ENCODE measurements at regions not wholly inside any gene's neighbourhood (a gene's known extent, or its start where the extent isn't known, plus 50 kb on each side); places are given as distances from the start of the nearest gene placed in this dataset.

DNA sequence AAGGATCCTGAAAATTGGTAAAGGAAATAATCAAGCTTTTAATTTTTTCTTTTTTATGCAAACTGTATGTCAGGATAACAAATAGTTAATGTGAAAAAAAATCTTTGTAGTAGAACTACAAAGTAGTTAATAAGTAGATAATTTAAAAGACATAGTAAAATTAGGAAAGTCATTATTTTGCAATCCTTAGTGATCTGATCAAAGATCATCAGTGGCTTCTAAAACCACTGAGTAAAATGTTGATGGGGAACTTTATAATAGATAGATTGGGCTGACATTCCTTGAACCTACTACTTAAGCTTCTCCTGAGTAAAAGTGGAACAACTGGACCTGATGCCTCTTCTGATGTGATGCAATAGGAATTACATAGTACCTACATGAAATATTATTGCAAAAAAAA is 119.0 kb upstream of the TMTC2 start:
- H3K23ac ChIP-seq (ENCODE audit: low read length in 2 of 2): no peak overlapping the region
- no peaks in the 10 kb centered on the region for H3K9me3 ChIP-seq (ENCODE audit: control insufficient read depth, low read length)
- H3K9ac ChIP-seq (ENCODE audit: low read length): no peak overlapping the region
- H3K18ac ChIP-seq (ENCODE audit: low read depth in 1 of 2, low read length in 2 of 2): no peak overlapping the region
- no peak overlapping the region for H3K4me3 ChIP-seq (ENCODE audit: insufficient read depth in 1 of 2, low read depth in 1 of 2, low read length in 2 of 2)
- no peak overlapping the region for H2AK5ac ChIP-seq (ENCODE audit: low read length, severe bottlenecking)
- no peaks in the 10 kb centered on the region for H3K27me3 ChIP-seq (ENCODE audit: control insufficient read depth in 1 of 2, insufficient read depth in 1 of 2, low read length in 2 of 2)
- no peak overlapping the region for H3K14ac ChIP-seq (ENCODE audit: low read length in 2 of 2)
- no peaks in the 10 kb centered on the region for H3K4me1 ChIP-seq (ENCODE audit: control insufficient read depth, insufficient read depth, low read depth, low read length)
- no peaks in the 10 kb centered on the region for H3K36me3 ChIP-seq (ENCODE audit: control insufficient read depth in 1 of 2, insufficient read depth in 2 of 2, low read depth in 1 of 2, low read length in 2 of 2)
- no peaks in the 10 kb centered on the region for H3K79me1 ChIP-seq (replicated peaks; ENCODE audit: low read length, poor library complexity, severe bottlenecking)
- H3K4ac ChIP-seq (ENCODE audit: low read depth in 1 of 2, low read length in 2 of 2): no peak overlapping the region
- no peak overlapping the region for H3K27ac ChIP-seq (ENCODE audit: low read length, poor library complexity, severe bottlenecking)
- no peak overlapping the region for H4K8ac ChIP-seq (ENCODE audit: low read length)
- H4K91ac ChIP-seq (ENCODE audit: low read length): no peak overlapping the region
- DNase-seq: no peak
- no peak overlapping the region for H2BK12ac ChIP-seq (ENCODE audit: low read length in 2 of 2)
- H3K4me2 ChIP-seq (ENCODE audit: low read length, poor library complexity, severe bottlenecking): no peak overlapping the region
- H2BK120ac ChIP-seq (ENCODE audit: low read depth, low read length): no peak overlapping the region
- H2AFZ ChIP-seq (ENCODE audit: low read depth, low read length): no peak overlapping the region
- no peak overlapping the region for H2BK15ac ChIP-seq (ENCODE audit: low read depth, poor library complexity, severe bottlenecking)
- no peak overlapping the region for H2BK5ac ChIP-seq (ENCODE audit: low read depth, low read length, poor library complexity, severe bottlenecking)

DNA sequence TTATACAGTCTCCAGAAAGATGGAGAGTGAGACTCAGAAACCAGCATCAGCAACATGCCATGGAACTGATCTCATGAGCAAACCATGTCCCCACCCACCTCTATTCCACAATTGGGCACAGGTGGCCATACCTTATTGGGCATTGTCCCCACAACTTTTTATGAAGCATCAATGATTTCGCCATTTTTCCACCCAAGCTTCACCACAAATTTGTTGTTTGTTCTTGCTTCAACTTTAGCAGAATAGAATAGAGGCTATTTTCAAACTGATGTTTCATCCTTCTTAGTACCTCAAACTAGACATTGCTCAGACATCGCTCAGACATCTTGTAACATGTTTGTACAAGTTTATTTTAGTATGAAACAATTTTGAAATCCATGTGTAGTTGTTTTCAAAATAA is 112.5 kb upstream of the TMTC2 start:
- Histone ChIP-seq H3K27me3 (ENCODE audit: control insufficient read depth in 1 of 2, insufficient read depth in 1 of 2, low read length in 2 of 2) (no peaks in the 10 kb centered on the region), H3K27ac (ENCODE audit: low read length, poor library complexity, severe bottlenecking) (no peak overlapping the region), H2BK12ac (ENCODE audit: low read length in 2 of 2) (no peak overlapping the region), H4K91ac (ENCODE audit: low read length) (no peak overlapping the region), H2AK5ac (ENCODE audit: low read length, severe bottlenecking) (no peak overlapping the region), H3K23ac (ENCODE audit: low read length in 2 of 2) (no peak overlapping the region), H3K18ac (ENCODE audit: low read depth in 1 of 2, low read length in 2 of 2) (no peak overlapping the region), H3K36me3 (ENCODE audit: control insufficient read depth in 1 of 2, insufficient read depth in 2 of 2, low read depth in 1 of 2, low read length in 2 of 2) (no peaks in the 10 kb centered on the region), H3K4ac (ENCODE audit: low read depth in 1 of 2, low read length in 2 of 2) (no peak overlapping the region), H2AFZ (ENCODE audit: low read depth, low read length) (no peak overlapping the region), H2BK15ac (ENCODE audit: low read depth, poor library complexity, severe bottlenecking) (no peak overlapping the region), H3K4me3 (ENCODE audit: insufficient read depth in 1 of 2, low read depth in 1 of 2, low read length in 2 of 2) (no peak overlapping the region), H3K9me3 (ENCODE audit: control insufficient read depth, low read length) (peaks cover 2% of the 10 kb centered on the region), H2BK5ac (ENCODE audit: low read depth, low read length, poor library complexity, severe bottlenecking) (no peak overlapping the region), H3K79me1 (replicated peaks; ENCODE audit: low read length, poor library complexity, severe bottlenecking) (no peaks in the 10 kb centered on the region), H3K4me2 (ENCODE audit: low read length, poor library complexity, severe bottlenecking) (no peak overlapping the region), H3K4me1 (ENCODE audit: control insufficient read depth, insufficient read depth, low read depth, low read length) (no peaks in the 10 kb centered on the region), H4K8ac (ENCODE audit: low read length) (no peak overlapping the region), H3K9ac (ENCODE audit: low read length) (no peak overlapping the region), H3K14ac (ENCODE audit: low read length in 2 of 2) (no peak overlapping the region), H2BK120ac (ENCODE audit: low read depth, low read length) (no peak overlapping the region)
- 50% methylated on average over 1 of the region's 2 CpGs for WGBS
- no peak for DNase-seq

DNA sequence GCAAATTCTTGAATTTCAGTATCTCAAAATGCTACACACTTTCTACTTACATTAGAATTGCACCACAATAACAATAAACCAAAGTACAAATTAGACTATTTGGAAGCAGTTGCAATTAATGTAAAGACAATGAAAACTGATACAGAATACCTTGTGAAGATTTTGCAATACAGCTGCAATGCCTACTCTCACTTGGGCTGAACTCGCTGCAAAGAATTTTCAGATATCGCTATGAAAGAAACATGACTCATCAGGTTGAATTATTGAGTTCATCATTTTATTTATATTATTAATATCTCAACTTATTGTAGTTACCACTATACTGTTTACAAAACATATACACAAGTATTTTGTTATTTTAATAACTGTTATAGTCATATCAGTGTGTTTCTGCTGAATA is 108.0 kb upstream of the TMTC2 start:
- H3K4me2 ChIP-seq (ENCODE audit: low read length, poor library complexity, severe bottlenecking): no peak overlapping the region
- no peak overlapping the region for H3K4ac ChIP-seq (ENCODE audit: low read depth in 1 of 2, low read length in 2 of 2)
- H3K27ac ChIP-seq (ENCODE audit: low read length, poor library complexity, severe bottlenecking): no peak overlapping the region
- no peaks in the 10 kb centered on the region for H3K4me1 ChIP-seq (ENCODE audit: control insufficient read depth, insufficient read depth, low read depth, low read length)
- H2BK5ac ChIP-seq (ENCODE audit: low read depth, low read length, poor library complexity, severe bottlenecking): no peak overlapping the region
- H2BK15ac ChIP-seq (ENCODE audit: low read depth, poor library complexity, severe bottlenecking): no peak overlapping the region
- no peak overlapping the region for H2BK120ac ChIP-seq (ENCODE audit: low read depth, low read length)
- H4K8ac ChIP-seq (ENCODE audit: low read length): no peak overlapping the region
- H3K14ac ChIP-seq (ENCODE audit: low read length in 2 of 2): no peak overlapping the region
- H2AFZ ChIP-seq (ENCODE audit: low read depth, low read length): no peak overlapping the region
- WGBS: no CpG with 5 or more reads among the region's 2 CpGs
- no peak for DNase-seq
- no peaks in the 10 kb centered on the region for H3K27me3 ChIP-seq (ENCODE audit: control insufficient read depth in 1 of 2, insufficient read depth in 1 of 2, low read length in 2 of 2)
- no peak overlapping the region for H3K18ac ChIP-seq (ENCODE audit: low read depth in 1 of 2, low read length in 2 of 2)
- H3K23ac ChIP-seq (ENCODE audit: low read length in 2 of 2): no peak overlapping the region
- no peak overlapping the region for H2BK12ac ChIP-seq (ENCODE audit: low read length in 2 of 2)
- no peak overlapping the region for H3K4me3 ChIP-seq (ENCODE audit: insufficient read depth in 1 of 2, low read depth in 1 of 2, low read length in 2 of 2)
- H3K79me1 ChIP-seq (replicated peaks; ENCODE audit: low read length, poor library complexity, severe bottlenecking): no peaks in the 10 kb centered on the region
- H4K91ac ChIP-seq (ENCODE audit: low read length): no peak overlapping the region
- H3K9ac ChIP-seq (ENCODE audit: low read length): no peak overlapping the region
- no peak overlapping the region for H2AK5ac ChIP-seq (ENCODE audit: low read length, severe bottlenecking)
- H3K9me3 ChIP-seq (ENCODE audit: control insufficient read depth, low read length): peaks cover 5% of the 10 kb centered on the region
- H3K36me3 ChIP-seq (ENCODE audit: control insufficient read depth in 1 of 2, insufficient read depth in 2 of 2, low read depth in 1 of 2, low read length in 2 of 2): no peaks in the 10 kb centered on the region

DNA sequence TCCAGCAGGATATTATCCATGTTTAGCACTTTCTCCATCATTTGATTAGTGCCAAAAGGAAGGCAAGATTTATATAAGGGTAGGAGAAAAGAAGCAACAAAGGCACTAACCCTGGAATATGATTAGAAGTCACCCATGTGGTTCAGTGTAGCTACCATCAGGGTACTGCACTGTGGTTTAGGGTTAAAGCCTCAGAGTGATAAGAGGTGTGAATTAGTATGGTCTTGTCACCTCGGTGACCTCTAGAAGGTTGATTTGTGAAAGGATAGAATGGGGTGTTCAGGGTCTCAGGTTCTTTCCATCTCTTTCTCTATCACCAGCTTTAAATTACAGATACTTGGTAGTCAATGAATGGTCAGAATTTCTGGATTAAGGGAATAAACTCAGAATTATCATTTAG is 103.0 kb upstream of the TMTC2 start:
- no peak overlapping the region for H4K91ac ChIP-seq (ENCODE audit: low read length)

More for the DNA sequence above, 103.0 kb upstream of the TMTC2 start:
- Histone ChIP-seq H3K18ac (ENCODE audit: low read depth in 1 of 2, low read length in 2 of 2) (no peak overlapping the region), H2BK120ac (ENCODE audit: low read depth, low read length) (no peak overlapping the region), H3K14ac (ENCODE audit: low read length in 2 of 2) (no peak overlapping the region), H2BK15ac (ENCODE audit: low read depth, poor library complexity, severe bottlenecking) (no peak overlapping the region), H3K4ac (ENCODE audit: low read depth in 1 of 2, low read length in 2 of 2) (no peak overlapping the region), H2BK12ac (ENCODE audit: low read length in 2 of 2) (no peak overlapping the region), H3K36me3 (ENCODE audit: control insufficient read depth in 1 of 2, insufficient read depth in 2 of 2, low read depth in 1 of 2, low read length in 2 of 2) (no peaks in the 10 kb centered on the region), H2AK5ac (ENCODE audit: low read length, severe bottlenecking) (no peak overlapping the region), H3K4me1 (ENCODE audit: control insufficient read depth, insufficient read depth, low read depth, low read length) (no peaks in the 10 kb centered on the region), H3K27me3 (ENCODE audit: control insufficient read depth in 1 of 2, insufficient read depth in 1 of 2, low read length in 2 of 2) (no peaks in the 10 kb centered on the region), H4K8ac (ENCODE audit: low read length) (no peak overlapping the region), H3K4me2 (ENCODE audit: low read length, poor library complexity, severe bottlenecking) (no peak overlapping the region), H3K27ac (ENCODE audit: low read length, poor library complexity, severe bottlenecking) (no peak overlapping the region), H3K79me1 (replicated peaks; ENCODE audit: low read length, poor library complexity, severe bottlenecking) (no peaks in the 10 kb centered on the region), H3K23ac (ENCODE audit: low read length in 2 of 2) (no peak overlapping the region), H2BK5ac (ENCODE audit: low read depth, low read length, poor library complexity, severe bottlenecking) (no peak overlapping the region), H3K4me3 (ENCODE audit: insufficient read depth in 1 of 2, low read depth in 1 of 2, low read length in 2 of 2) (no peak overlapping the region), H3K9ac (ENCODE audit: low read length) (no peak overlapping the region), H3K9me3 (ENCODE audit: control insufficient read depth, low read length) (peaks cover 30% of the 10 kb centered on the region), H2AFZ (ENCODE audit: low read depth, low read length) (no peak overlapping the region)
- no peak for DNase-seq
- WGBS: no CpG with 5 or more reads among the region's 1 CpG

Measured in mesenchymal stem cell (in vitro differentiated cells and primary cell).